ENCODE measurements at regions not wholly inside any gene's neighbourhood (a gene's known extent, or its start where the extent isn't known, plus 50 kb on each side); places are given as distances from the start of the nearest gene placed in this dataset.

- no peaks in the 10 kb centered on the region for H3K36me3 ChIP-seq
- H3K27ac ChIP-seq: no peak overlapping the region
- TF ChIP-seq CTCF (IDR thresholded peaks at IDR 0.05) (no peak), POLR2A (IDR thresholded peaks at IDR 0.05) (no peak)
- intact Hi-C loops (cut with DNase I): no loop called here
- peak; percentile 21 to 75 (median 26) for ATAC-seq
- peaks cover 0 to 5% (median 0%) of the 10 kb centered on the region in 4 donors for H3K9me3 ChIP-seq
- peak in 1 of 3 donors; percentile 60 for DNase-seq
- 85% methylated on average over 5 of the region's 8 CpGs for WGBS (ENCODE audit: insufficient coverage, low coverage, low lambda C conversion rate, missing lambda C conversion rate)
- H3K27me3 ChIP-seq: no peaks in the 10 kb centered on the region
- no peak overlapping the region for H3K4me3 ChIP-seq
- H3K4me1 ChIP-seq: peaks cover 0 to 35% (median 0%) of the 10 kb centered on the region in 4 donors
Measured at GRCh38 chr9:130785053-130785452, 50.0 kb upstream of the ABL1 start.

Measured in right lobe of liver (tissue), 6 donors.